GM20000 (cell line): ENCODE measurements at regions not wholly inside any gene's neighbourhood (a gene's known extent, or its start where the extent isn't known, plus 50 kb on each side); places are given as distances from the start of the nearest gene placed in this dataset.

Source experiments
- DNase-seq: peaks from one replicate; pipeline ENCODE4 v3.0.0; 2012; ENCODE audit warnings: low spot score
- TF ChIP-seq, protein P1 (sequence below): IDR thresholded peaks from 2 replicates; pipeline ENCODE4 v1.5.1; 2012; ENCODE audit warnings: mild to moderate bottlenecking, control low read depth; ENCODE audit errors: extremely low read depth, missing control alignments

DNA sequence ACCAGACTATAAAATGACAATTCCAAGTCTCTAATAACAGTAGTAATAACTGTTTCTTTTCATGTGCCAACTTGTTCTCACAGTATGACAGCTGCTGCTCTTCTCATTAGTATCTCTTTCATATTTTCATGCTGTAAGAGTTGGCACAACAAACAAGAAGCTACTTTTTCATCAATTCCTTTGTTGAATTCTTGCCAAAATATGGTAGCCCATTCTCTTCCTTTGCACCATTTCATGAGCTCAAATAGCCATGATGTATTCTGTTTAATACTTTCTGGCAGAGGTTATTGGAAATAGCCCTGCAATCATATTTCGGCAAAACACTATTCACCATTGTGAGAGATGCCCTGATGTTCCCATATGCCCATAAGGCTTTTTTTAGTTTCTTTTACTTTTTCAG lies 1100.7 kb downstream of the TRHDE start:
- TF ChIP-seq, protein P1, sequence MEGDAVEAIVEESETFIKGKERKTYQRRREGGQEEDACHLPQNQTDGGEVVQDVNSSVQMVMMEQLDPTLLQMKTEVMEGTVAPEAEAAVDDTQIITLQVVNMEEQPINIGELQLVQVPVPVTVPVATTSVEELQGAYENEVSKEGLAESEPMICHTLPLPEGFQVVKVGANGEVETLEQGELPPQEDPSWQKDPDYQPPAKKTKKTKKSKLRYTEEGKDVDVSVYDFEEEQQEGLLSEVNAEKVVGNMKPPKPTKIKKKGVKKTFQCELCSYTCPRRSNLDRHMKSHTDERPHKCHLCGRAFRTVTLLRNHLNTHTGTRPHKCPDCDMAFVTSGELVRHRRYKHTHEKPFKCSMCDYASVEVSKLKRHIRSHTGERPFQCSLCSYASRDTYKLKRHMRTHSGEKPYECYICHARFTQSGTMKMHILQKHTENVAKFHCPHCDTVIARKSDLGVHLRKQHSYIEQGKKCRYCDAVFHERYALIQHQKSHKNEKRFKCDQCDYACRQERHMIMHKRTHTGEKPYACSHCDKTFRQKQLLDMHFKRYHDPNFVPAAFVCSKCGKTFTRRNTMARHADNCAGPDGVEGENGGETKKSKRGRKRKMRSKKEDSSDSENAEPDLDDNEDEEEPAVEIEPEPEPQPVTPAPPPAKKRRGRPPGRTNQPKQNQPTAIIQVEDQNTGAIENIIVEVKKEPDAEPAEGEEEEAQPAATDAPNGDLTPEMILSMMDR: no peak
- no peak for DNase-seq

DNA sequence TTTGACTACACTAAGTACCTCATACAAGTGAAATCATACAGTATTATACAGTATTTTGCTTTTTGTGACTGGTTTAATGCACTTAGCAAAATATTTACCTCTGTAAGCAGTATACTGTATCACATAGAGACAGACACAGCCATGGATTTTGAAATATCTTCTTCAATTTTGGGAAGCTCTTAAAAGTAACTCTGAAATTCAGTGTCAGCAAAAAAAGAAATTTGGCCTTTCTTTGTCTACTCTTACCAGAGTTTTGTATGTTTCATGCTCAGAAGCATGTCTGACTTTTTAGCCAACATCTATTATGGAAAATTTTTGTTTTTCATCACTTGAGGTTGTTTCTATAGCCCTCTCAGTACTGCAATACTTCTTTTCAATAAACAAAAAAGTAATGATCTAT lies 1102.2 kb downstream of the TRHDE start:
- DNase-seq: no peak

DNA sequence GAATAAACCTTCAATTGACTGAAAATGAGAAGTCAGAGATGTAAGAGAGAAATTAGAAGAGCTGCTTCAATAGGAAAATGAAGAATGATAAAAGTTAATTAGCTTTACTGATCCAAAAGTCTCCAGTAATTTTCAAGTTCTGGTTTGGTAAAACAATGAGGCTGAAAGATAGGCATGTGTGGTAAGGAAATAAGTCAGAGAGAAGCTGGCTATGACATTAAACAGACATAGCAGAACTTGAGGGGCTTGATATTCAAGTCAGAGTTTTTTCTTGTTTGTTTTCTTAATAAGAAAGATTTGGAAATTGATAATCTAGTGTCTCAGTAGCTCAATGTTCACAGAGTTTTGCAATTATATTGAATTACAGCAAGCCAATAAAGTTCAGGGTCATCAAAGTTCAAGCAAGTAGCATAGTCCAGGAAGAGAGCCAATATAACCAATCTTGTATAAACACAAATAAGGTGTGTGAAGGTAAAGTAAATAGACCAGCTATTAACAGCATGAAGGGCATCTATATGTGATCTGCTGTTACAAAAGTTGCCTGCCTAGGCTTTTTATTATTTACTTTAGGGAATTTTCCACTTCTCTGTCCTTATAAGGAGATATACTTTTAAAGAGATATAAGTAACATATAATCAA lies 1111.5 kb downstream of the TRHDE start:
- TF ChIP-seq, protein P1: no peak
- no peak for DNase-seq

More for the DNA sequence above, 1102.2 kb downstream of the TRHDE start:
- TF ChIP-seq, protein P1: no peak

DNA sequence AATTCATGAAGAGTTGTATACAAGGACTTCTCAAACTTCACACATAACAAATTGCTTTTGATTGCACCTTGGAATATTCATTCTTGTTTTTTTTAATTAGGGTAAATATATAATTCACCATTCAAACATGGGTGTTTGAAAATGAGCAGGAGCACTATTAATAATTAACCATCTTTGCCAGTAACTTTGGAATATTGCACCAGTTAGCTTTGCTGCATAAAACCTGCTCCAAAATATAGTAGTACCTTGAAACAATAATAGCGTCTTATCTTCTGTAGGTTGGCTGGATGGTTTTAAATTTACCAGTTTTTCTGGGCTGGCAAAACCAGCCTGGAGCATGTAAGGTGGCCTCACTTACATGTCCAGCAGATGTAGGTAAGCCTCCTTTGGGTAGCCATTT lies 1112.4 kb downstream of the TRHDE start:
- TF ChIP-seq, protein P1: no peak

DNA sequence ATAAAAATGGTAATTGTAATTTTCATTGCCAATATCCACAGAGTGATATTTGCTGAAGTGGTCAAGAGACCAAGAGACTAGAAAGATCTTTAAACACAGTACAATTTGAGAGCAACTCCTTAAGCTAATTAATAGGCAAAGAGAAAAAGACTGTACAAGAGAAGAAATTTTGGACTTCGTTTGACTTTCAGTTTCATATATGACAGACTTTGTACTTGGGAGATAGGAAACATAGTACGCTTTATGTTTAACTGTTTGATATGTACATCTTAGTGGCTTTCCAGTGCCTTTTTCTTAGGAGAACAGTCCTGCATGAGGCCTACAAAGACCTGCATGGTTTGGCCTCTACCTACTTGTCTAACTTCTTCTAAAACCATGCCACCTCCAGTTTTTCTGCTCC lies 1118.1 kb downstream of the TRHDE start:
- DNase-seq: no peak
- TF ChIP-seq, protein P1: no peak

More for the DNA sequence above, 1112.4 kb downstream of the TRHDE start:
- no peak for DNase-seq

DNA sequence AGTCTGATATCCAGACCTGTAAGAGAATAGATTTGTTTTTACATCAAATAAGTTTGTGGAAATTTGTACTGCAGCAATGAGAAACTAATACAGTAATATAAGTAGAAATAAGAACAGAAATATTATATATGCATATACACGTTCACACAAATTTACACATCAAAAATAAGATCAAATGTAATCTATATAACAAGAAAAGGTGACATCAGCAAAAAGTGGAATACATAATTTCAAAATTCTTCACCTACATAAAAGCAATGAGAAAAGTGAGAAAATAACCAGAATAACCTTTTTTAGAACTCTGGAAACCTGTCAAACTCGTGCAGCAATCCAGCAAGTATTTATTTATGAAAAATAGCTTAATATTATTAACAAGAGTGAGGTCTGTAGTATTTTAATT lies 1124.6 kb upstream of the ATXN7L3B start:
- TF ChIP-seq, protein P1: no peak
- DNase-seq: no peak

DNA sequence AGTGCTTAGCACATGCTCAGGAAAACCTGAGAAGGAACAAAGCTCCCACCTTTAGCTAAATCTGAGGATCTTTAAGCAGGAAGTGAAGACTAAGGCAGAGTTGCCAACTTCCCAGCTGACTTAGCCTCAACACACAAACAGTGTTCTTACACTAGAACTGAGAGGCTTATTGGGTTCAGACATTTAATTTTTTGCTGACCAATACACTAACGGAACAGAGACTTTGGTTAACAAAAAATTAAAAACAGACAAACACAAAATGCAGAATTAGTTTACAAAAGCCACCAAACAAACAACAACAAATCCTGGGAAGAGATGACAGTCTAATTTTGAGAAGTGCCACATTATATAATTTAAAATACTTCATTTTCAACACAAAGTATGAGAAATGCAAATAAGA lies 1123.7 kb upstream of the ATXN7L3B start:
- TF ChIP-seq, protein P1: no peak
- DNase-seq: no peak
